B cell (primary cell): ENCODE measurements at regions not wholly inside any gene's neighbourhood (a gene's known extent, or its start where the extent isn't known, plus 50 kb on each side); places are given as distances from the start of the nearest gene placed in this dataset.

Experiments
- CTCF ChIP-seq: fragments of 200-600 bp; IDR thresholded peaks from one replicate; pipeline ENCODE4 v1.8.0; 2022; ENCODE audit warnings: antibody characterized with exemption, mild to moderate bottlenecking
- EZH2 ChIP-seq: IDR thresholded peaks from 2 replicates; pipeline ENCODE4 v1.6.1; 2012; ENCODE audit warnings: borderline replicate concordance, low read depth, mild to moderate bottlenecking, moderate library complexity, low read length; ENCODE audit not compliant: insufficient read depth, poor library complexity, severe bottlenecking

GRCh38 chr5:13595978-13596377, 348.5 kb downstream of the DNAH5 start:
- no peak for TF ChIP-seq CTCF
- no peak for TF ChIP-seq EZH2
